ENCODE measurements at regions not wholly inside any gene's neighbourhood (a gene's known extent, or its start where the extent isn't known, plus 50 kb on each side); places are given as distances from the start of the nearest gene placed in this dataset.

GRCh38 chr4:33714971-33715370 lies 2529.3 kb downstream of the ARAP2 start:
- no peak for TF ChIP-seq KDM5A (IDR thresholded peaks at IDR 0.05)
- no peak for TF ChIP-seq JUNB (IDR thresholded peaks at IDR 0.05)
- no peak for TF ChIP-seq CTCF (IDR thresholded peaks at IDR 0.05)
- TF ChIP-seq REST (IDR thresholded peaks at IDR 0.05): no peak
- no peak for TF ChIP-seq CHD2 (IDR thresholded peaks at IDR 0.05; ENCODE audit: low read length, partially characterized antibody)
- TF ChIP-seq RAD21 (conservative IDR thresholded peaks at IDR 0.05 in 1 of 2, IDR thresholded peaks at IDR 0.05 in 1 of 2): no peak
- TF ChIP-seq EP300 (IDR thresholded peaks at IDR 0.05): no peak
- TF ChIP-seq MAX (IDR thresholded peaks at IDR 0.05): no peak
